NCI-H1694 (cell line): ENCODE measurements at regions not wholly inside any gene's neighbourhood (a gene's known extent, or its start where the extent isn't known, plus 50 kb on each side); places are given as distances from the start of the nearest gene placed in this dataset.
A peak's percentile ranks its signal among the peaks of the same experiment; 100 is the strongest.
"Not testable (repeated sequence)": the region's sequence is repeated elsewhere in the genome, so short reads cannot be mapped to it uniquely, and the experiment has no call there.

Experiments
- DNase-seq: peaks from one replicate; lab custom pipeline; 2025; lab: John Stamatoyannopoulos, UW

- no peak for DNase-seq
Observed at GRCh38 chr12:28060871-28061270, 88.3 kb upstream of the PTHLH start.

- DNase-seq = no peak
Observed at GRCh38 chr12:28063355-28063880, 90.9 kb upstream of the PTHLH start.

- no peak for DNase-seq
Observed at GRCh38 chr12:28065374-28065773, 92.8 kb upstream of the PTHLH start.

GRCh38 chr12:28065889-28066630 is 93.5 kb upstream of the PTHLH start:
- DNase-seq = no peak

GRCh38 chr12:28066879-28067278 is 94.3 kb upstream of the PTHLH start:
- no peak for DNase-seq

GRCh38 chr12:28068467-28068866 is 95.9 kb upstream of the PTHLH start:
- no peak for DNase-seq

GRCh38 chr12:28079539-28079938 is 107.0 kb upstream of the PTHLH start:
- DNase-seq = no peak

GRCh38 chr12:28082096-28082495 is 108.2 kb upstream of the CCDC91 start:
- no peak for DNase-seq

GRCh38 chr12:28083840-28084678 is 106.2 kb upstream of the CCDC91 start:
- no peak for DNase-seq

- DNase-seq = peak; percentile 94
Observed at GRCh38 chr12:28086521-28087155, 103.6 kb upstream of the CCDC91 start.

GRCh38 chr12:28088566-28089272 is 101.5 kb upstream of the CCDC91 start:
- no peak for DNase-seq

GRCh38 chr12:28089338-28089737 is 100.9 kb upstream of the CCDC91 start:
- DNase-seq = no peak

- no peak for DNase-seq
Observed at GRCh38 chr12:28090835-28091234, 99.4 kb upstream of the CCDC91 start.

GRCh38 chr12:28092396-28092795 is 97.9 kb upstream of the CCDC91 start:
- no peak for DNase-seq

- DNase-seq = no peak
Observed at GRCh38 chr12:28096649-28097048, 93.6 kb upstream of the CCDC91 start.

GRCh38 chr12:28097221-28097620 is 93.0 kb upstream of the CCDC91 start:
- no peak for DNase-seq

- not testable (repeated sequence) for DNase-seq
Observed at GRCh38 chr12:28099245-28099644, 91.0 kb upstream of the CCDC91 start.

- DNase-seq = no peak
Observed at GRCh38 chr12:28099871-28100270, 90.4 kb upstream of the CCDC91 start.

- no peak for DNase-seq
Observed at GRCh38 chr12:28100717-28101116, 89.5 kb upstream of the CCDC91 start.

- DNase-seq = no peak
Observed at GRCh38 chr12:28104316-28104715, 85.9 kb upstream of the CCDC91 start.

- peak; percentile 38 for DNase-seq
Observed at GRCh38 chr12:28104903-28105864, 85.1 kb upstream of the CCDC91 start.
